GM12891 (cell line): ENCODE measurements at regions not wholly inside any gene's neighbourhood (a gene's known extent, or its start where the extent isn't known, plus 50 kb on each side); places are given as distances from the start of the nearest gene placed in this dataset.

Experiments used
- POLR2A ChIP-seq: IDR thresholded peaks from 2 replicates; pipeline ENCODE4 v1.6.1; 2011; ENCODE audit warnings: low read depth, low read length, control low read depth
- POLR2AphosphoS5 ChIP-seq: IDR thresholded peaks from 2 replicates; pipeline ENCODE4 v1.6.1; 2011; ENCODE audit warnings: low read depth, low read length, control low read depth
- POU2F2 ChIP-seq: IDR thresholded peaks from 2 replicates; pipeline ENCODE4 v1.6.1; 2011; ENCODE audit warnings: low read depth, mild to moderate bottlenecking, control low read depth, low read length, moderate library complexity
- SPI1 ChIP-seq: IDR thresholded peaks from 2 replicates; pipeline ENCODE4 v1.6.1; 2011; ENCODE audit warnings: low read depth, low read length, control low read depth
- TAF1 ChIP-seq: IDR thresholded peaks from 2 replicates; pipeline ENCODE4 v1.6.1; 2011; ENCODE audit warnings: low read depth, low read length, control low read depth

- TF ChIP-seq POLR2A (no peak), POU2F2 (no peak), SPI1 (no peak), POLR2AphosphoS5 (no peak), TAF1 (no peak)
Observed at GRCh38 chr2:123163398-123163797, 861.7 kb upstream of the CNTNAP5 start.
